ENCODE measurements at regions not wholly inside any gene's neighbourhood (a gene's known extent, or its start where the extent isn't known, plus 50 kb on each side); places are given as distances from the start of the nearest gene placed in this dataset.

DNA sequence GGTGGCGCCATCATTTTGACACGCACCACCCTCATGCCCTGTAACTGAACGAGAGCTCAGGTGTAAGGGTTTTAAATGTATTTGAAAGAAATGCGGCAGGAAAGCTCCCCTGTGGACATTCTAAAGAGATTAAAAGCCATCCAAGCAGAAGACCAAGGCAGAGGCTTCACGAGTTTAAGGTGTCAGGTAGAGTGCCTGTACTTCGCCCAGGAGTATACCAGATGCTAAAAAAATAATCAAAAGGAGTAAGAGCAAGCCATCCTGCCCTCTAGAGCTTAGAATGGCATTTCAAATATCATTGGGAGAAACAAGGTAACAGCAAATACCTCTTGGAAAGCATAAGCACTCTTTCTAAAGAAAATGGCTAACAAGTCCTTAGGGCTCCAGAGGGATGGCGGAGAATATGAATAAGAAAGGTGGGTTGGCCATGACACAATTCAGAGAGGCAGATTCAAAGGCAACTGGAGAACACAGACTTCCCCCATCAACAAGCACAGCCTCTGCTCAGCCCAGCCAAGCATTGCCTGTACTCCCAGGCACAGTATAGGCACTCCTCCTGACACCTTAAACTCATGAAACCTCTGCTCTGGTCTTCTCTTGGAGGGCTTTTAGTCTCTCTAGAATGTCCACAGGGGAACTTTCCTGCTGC lies 447.6 kb downstream of the SUCLA2 start:
- no peaks in the 10 kb centered on the region for H3K36me3 ChIP-seq
- intact Hi-C loops (cut with DNase I), result no loop called here

DNA sequence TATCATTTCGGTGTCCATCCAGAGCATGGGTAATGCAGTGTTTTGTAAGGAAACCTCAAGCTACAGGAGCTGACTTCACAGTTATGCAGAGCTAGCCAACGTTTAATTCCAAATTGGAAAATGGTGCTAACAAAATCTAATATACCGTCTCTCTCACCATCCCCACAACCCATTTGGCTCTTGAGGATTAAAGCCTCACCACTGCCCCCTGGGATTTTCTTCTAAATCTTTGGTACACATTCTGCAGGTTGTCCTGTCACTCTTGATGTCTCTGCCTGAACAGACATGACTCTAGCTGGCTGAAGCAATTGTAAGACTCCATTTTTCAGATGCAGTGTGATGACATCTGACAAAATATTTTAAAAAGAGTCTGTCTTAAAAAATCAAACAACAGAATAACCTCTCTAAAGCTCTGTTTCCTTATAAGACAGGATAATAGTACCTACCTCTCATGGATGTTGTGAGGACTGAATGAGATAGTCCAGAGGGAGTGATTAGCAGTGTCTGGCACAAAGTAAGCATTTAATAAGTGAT lies 451.8 kb downstream of the SUCLA2 start:
- intact Hi-C loops (cut with DNase I), result no loop called here

More for the DNA sequence above, 447.6 kb downstream of the SUCLA2 start:
- Histone ChIP-seq H3K9me3 (no peaks in the 10 kb centered on the region), H3K4me3 (no peak overlapping the region), H3K27ac (no peak overlapping the region), H3K4me1 (no peaks in the 10 kb centered on the region), H3K27me3 (no peaks in the 10 kb centered on the region)
- DNase-seq (ENCODE audit: low spot score in 2 of 2), result no peak
- no peak for TF ChIP-seq CTCF (IDR thresholded peaks at IDR 0.05)

GRCh38 chr13:47548294-47548840 lies 452.7 kb downstream of the SUCLA2 start:
- H3K36me3 ChIP-seq, result no peaks in the 10 kb centered on the region
- H3K4me1 ChIP-seq, result no peaks in the 10 kb centered on the region
- no peak for DNase-seq (ENCODE audit: low spot score in 2 of 2)
- no peak overlapping the region for H3K27ac ChIP-seq
- TF ChIP-seq CTCF (IDR thresholded peaks at IDR 0.05), result no peak
- H3K4me3 ChIP-seq, result no peak overlapping the region
- intact Hi-C loops (cut with DNase I), result no loop called here
- no peaks in the 10 kb centered on the region for H3K27me3 ChIP-seq
- no peaks in the 10 kb centered on the region for H3K9me3 ChIP-seq

More for the DNA sequence above, 451.8 kb downstream of the SUCLA2 start:
- Histone ChIP-seq H3K9me3 (no peaks in the 10 kb centered on the region), H3K27me3 (no peaks in the 10 kb centered on the region), H3K4me1 (no peaks in the 10 kb centered on the region), H3K36me3 (no peaks in the 10 kb centered on the region), H3K4me3 (no peak overlapping the region), H3K27ac (no peak overlapping the region)
- no peak for TF ChIP-seq CTCF (IDR thresholded peaks at IDR 0.05)
- no peak for DNase-seq (ENCODE audit: low spot score in 2 of 2)

DNA sequence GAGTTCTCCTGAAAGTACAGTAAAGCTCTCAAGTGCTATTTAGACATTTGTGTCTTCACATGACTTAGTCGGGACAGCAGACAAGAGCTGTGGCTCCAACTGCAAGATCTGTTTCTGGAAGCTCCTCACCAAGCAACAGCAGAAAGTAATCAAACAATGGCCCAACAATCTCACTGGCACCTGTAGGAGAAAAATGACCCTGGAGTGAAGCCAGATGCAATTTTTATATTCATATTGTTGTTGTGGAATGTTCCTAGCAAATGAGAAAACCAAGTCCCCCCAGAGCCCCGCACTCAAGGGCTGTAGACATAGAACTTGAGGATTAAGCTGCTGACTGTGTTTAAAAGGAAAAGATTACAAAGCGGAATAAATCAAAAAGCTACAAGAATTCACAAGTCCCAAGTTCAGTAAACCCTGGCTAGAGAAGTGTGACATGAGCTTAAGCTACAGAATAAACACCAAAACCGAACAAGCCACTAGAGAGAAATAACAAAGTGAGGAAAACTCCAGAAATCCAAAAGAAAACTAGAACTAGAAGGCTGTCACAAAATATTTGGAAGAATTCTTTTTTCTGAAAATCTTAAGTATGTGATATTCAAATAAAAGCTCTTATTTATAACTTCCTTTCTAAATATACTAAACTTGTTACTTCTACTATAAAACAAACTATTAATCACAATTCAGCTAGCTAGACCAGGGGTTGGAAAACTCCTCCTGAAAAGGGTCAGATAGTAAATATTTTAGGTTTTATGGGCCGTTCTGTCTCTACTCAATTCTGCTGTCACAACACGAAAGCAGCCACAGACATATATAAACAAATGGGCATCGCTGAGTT lies 454.5 kb downstream of the SUCLA2 start:
- no peaks in the 10 kb centered on the region for H3K36me3 ChIP-seq
- H3K4me1 ChIP-seq, result no peaks in the 10 kb centered on the region
- no peak overlapping the region for H3K27ac ChIP-seq
- DNase-seq (ENCODE audit: low spot score in 2 of 2), result no peak
- intact Hi-C loops (cut with DNase I), result no loop called here
- TF ChIP-seq CTCF (IDR thresholded peaks at IDR 0.05), result no peak
- no peaks in the 10 kb centered on the region for H3K9me3 ChIP-seq
- H3K27me3 ChIP-seq, result no peaks in the 10 kb centered on the region
- H3K4me3 ChIP-seq, result no peak overlapping the region

- H3K36me3 ChIP-seq, result no peaks in the 10 kb centered on the region
- no peak overlapping the region for H3K4me3 ChIP-seq
- H3K27ac ChIP-seq, result no peak overlapping the region
- no peaks in the 10 kb centered on the region for H3K9me3 ChIP-seq
- intact Hi-C loops (cut with DNase I), result no loop called here
- no peak for DNase-seq (ENCODE audit: low spot score in 2 of 2)
- H3K4me1 ChIP-seq, result no peaks in the 10 kb centered on the region
- H3K27me3 ChIP-seq, result no peaks in the 10 kb centered on the region
- no peak for TF ChIP-seq CTCF (IDR thresholded peaks at IDR 0.05)
Measured at GRCh38 chr13:47545201-47546024, 455.7 kb downstream of the SUCLA2 start.
